VCaP (cell line): ENCODE measurements at regions not wholly inside any gene's neighbourhood (a gene's known extent, or its start where the extent isn't known, plus 50 kb on each side); places are given as distances from the start of the nearest gene placed in this dataset.

Experiments
- H3K27ac ChIP-seq: fragments of 450-650 bp; 2 replicates; pipeline ENCODE4 v1.5.1; 2017
- TF ChIP-seq, protein P1 (sequence below): fragments of 450-650 bp; conservative IDR thresholded peaks from 2 replicates; pipeline ENCODE4 v1.5.1; 2017; ENCODE audit warnings: mild to moderate bottlenecking, moderate library complexity

DNA sequence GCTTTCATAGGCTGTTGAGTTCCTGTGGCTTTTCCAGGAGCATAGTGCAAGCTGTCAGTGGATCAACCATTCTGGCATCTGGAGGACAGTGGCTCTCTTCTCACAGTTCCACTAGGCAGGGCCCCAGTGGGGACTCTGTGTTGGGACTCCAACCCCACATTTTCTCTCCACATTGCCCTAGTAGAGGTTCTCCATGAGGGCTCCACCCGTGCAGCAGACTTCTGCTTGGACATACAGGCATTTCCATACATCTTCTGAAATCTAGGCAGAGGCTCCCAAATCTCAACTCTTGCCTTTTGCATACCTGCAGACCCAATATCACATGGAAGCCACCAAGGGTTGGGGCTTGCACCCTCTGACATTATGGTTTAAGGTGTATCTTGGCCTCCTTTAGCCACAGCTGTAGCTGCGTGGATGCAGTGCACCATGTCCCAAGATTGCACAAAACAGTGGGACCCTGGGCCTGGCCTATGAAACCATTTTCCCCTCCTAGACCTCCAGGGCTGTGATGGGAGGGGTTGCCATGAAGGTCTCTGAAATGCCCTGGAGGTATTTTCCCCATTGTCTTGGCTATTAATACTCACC lies 645.9 kb upstream of the CITED2 start:
- TF ChIP-seq, protein P1, sequence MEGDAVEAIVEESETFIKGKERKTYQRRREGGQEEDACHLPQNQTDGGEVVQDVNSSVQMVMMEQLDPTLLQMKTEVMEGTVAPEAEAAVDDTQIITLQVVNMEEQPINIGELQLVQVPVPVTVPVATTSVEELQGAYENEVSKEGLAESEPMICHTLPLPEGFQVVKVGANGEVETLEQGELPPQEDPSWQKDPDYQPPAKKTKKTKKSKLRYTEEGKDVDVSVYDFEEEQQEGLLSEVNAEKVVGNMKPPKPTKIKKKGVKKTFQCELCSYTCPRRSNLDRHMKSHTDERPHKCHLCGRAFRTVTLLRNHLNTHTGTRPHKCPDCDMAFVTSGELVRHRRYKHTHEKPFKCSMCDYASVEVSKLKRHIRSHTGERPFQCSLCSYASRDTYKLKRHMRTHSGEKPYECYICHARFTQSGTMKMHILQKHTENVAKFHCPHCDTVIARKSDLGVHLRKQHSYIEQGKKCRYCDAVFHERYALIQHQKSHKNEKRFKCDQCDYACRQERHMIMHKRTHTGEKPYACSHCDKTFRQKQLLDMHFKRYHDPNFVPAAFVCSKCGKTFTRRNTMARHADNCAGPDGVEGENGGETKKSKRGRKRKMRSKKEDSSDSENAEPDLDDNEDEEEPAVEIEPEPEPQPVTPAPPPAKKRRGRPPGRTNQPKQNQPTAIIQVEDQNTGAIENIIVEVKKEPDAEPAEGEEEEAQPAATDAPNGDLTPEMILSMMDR = no peak
- no peak overlapping the region for H3K27ac ChIP-seq

DNA sequence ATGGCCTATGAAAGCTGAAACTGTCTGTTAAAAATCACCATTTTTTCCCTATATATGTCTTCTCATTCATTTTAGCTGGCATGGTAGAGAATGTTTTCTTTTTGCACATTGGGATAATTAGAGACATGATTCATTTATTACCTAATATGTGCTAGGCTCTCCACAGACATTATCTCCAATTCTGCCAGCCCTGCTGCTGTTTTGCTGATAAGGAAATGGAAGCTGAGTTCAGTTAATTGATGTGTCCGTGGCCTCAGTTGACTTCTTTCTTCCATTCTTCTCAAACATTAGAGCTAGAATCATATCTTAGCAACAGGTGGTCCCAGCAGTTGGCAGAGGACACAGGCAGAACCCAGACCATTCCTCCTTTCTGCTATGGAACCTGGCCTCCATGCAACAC lies 644.1 kb upstream of the CITED2 start:
- H3K27ac ChIP-seq = no peak overlapping the region
- TF ChIP-seq, protein P1 = no peak

DNA sequence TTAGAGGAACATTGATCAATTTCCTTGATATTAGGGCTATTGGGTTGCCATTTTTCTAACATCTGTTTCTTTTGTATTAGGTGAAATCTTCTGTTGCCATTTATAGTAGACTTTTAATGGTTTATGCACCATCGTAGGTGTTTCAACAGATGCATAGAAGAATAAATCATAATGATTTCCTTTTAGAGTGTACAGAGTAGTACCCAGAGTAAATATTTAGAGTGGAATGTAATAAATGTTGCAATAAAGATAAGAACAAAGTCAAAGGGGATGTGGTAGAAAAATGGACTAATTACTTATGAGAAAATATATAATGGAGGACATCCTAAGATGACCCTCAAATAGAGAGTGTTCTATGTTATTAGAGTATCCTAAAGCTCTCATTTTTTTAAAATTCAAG lies 643.0 kb upstream of the CITED2 start:
- TF ChIP-seq, protein P1 = no peak
- peak overlapping the region; percentile 20 for H3K27ac ChIP-seq

DNA sequence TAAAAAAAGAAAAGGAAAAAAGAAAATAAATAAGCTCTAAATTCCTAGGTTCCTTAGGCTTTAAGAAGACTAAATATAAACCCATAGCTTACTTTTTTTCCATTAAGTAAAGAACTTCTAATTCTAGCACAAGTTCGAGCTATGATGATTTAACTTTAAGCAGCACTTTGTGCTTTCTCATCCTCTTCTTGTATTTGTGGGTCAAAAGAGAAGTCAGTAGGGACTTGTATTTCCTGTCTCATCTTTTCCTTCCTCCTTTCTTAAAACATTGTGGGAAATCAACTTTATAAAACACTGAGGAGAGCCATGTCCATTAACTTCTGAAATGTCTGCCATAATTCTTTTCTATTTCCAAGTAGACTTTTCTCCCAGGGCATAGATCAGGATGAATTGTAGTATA lies 637.7 kb upstream of the CITED2 start:
- H3K27ac ChIP-seq = no peak overlapping the region
- TF ChIP-seq, protein P1 = no peak

DNA sequence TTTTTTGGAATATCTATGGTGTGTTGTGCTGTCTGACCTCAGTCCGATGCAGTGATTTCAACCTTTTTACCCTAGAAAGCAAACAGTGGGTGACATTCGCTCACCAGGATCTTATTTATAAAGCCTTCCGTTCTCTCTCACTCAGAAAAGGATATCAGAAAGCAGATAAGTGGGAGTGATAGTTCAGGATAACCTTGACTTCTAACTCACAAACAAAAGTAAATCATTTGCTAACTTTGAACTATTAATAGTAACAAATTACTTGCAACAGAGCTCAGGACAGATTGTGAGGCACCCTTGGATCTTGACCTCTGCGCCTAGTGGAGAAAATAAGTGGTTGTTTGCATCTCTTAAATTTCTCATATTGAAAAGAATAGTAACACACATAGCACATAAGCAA lies 637.1 kb upstream of the CITED2 start:
- no peak overlapping the region for H3K27ac ChIP-seq
- TF ChIP-seq, protein P1 = no peak

DNA sequence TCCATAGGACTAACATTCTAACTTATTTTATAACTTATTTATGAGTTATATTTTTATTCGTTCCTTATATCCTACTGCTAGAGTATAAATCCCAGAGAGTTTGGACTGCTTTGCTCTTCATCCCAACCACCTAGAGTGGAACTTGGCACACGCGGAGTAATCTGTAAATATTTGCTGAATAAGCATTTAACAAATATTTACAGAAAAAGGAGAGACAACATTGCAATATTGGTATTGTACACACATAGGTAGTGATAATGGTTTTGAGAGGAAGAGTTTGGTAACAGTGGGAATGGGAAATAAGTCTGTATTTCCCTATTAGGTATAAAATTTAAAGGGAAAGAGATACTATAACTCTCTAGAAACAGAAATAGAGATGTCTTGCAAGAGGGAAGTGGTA lies 634.8 kb upstream of the CITED2 start:
- TF ChIP-seq, protein P1 = no peak

DNA sequence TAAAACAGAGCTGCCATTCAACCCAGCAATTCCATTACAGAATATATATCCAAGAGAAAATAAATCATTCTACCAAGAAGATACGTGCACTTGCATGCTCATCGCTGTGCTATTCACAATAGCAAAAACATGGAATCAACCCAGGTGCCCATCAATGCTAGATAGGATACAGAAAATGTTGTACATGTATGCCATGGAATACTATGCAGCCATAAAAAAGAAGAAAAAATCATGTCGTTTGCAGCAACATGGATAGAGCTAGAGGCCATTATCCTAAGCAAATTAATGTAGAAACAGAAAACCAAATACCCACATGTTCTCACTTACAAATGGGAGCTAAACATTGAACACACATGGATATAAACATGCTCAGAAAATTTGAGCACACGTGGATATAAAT lies 633.1 kb upstream of the CITED2 start:
- H3K27ac ChIP-seq = no peak overlapping the region
- TF ChIP-seq, protein P1 = no peak

More for the DNA sequence above, 634.8 kb upstream of the CITED2 start:
- H3K27ac ChIP-seq = no peak overlapping the region

DNA sequence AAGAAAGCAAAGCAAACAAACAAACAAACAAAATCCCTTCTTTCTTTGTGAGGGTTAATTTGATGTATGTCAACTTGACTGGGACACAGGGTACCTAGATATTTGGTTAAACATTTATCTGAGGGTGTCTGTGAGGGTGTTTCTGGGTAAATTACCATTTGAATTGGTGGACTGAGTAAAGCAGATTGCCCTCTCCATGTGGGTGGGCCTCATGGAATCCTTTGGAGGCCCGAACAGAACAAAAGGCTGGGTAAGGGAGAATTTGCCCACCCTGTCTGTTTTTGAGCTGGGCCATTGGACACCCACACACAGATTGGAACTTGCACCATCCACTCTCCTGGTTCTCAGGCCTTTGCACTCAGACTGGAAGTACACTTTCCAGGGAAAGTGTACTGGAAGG lies 628.8 kb upstream of the CITED2 start:
- TF ChIP-seq, protein P1 = no peak
- H3K27ac ChIP-seq = peak overlapping the region; percentile 61
